ENCODE measurements at regions not wholly inside any gene's neighbourhood (a gene's known extent, or its start where the extent isn't known, plus 50 kb on each side); places are given as distances from the start of the nearest gene placed in this dataset.

DNA sequence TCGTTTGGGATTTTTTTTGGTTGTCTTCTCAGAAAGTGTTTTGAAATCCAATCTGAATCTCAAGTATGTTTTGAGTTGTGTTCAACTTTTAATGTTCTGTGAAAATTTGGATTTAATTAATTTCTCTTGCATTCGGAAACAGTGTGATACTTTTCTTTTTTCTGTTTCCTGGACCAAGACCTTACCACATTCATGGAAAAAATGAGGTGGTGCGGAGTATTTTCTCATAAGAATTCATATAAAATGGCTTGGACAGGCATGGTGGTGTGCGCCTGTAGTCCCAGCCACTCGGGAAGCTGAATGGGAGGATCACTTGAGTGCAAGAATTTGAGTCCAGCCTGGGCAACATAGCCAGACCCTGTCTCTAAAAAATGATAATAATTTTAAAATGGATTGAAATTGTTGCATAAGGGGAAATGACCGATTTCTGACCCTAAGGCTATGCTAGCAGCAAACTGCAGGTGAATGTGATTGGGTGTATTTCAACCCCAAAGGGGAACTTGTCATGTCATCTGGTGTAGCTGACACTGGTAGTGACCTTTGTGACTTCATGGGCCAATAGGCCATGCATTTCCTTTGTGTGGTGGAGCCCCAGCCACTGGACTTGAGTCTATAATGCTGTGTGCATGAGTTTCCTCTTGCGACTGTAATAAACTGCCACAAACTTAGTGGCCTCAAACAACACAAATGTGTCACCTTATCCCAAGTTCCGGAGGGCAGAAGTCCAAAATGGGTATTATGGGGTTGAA is 123.5 kb upstream of the RFLNA start:
- TF ChIP-seq CTCF (IDR thresholded peaks at IDR 0.05 in 4 of 5, conservative IDR thresholded peaks at IDR 0.05 in 1 of 5), result no peak
- TF ChIP-seq POLR2A (IDR thresholded peaks at IDR 0.05), result no peak
